SK-N-MC (cell line): ENCODE measurements at regions not wholly inside any gene's neighbourhood (a gene's known extent, or its start where the extent isn't known, plus 50 kb on each side); places are given as distances from the start of the nearest gene placed in this dataset.

ENCODE experiments used
- DNase-seq: peaks from one replicate; pipeline ENCODE4 v3.0.0-alpha.2; 2011; ENCODE audit warnings: low read depth, low spot score
- H3K27ac ChIP-seq: fragments of 200-600 bp; sonication (generic); 2 replicates; pipeline ENCODE4 v1.5.1; 2016; ENCODE audit warnings: mixed run types
- H3K36me3 ChIP-seq: fragments of 200-600 bp; sonication (generic); 2 replicates; pipeline ENCODE4 v1.6.1; 2017; ENCODE audit warnings: antibody characterized with exemption, low read length, mixed read lengths; ENCODE audit not compliant: insufficient read depth
- H3K4me3 ChIP-seq: fragments of 200-600 bp; sonication (generic); 2 replicates; pipeline ENCODE4 v1.5.1; 2016
- H3K9ac ChIP-seq: fragments of 200-600 bp; sonication (generic); 2 replicates; pipeline ENCODE4 v1.8.0; 2017; ENCODE audit warnings: mixed run types, mixed read lengths; ENCODE audit not compliant: insufficient read length
- H3K9me3 ChIP-seq: fragments of 200-600 bp; sonication (generic); 2 replicates; pipeline ENCODE4 v1.6.1; 2017; ENCODE audit warnings: low read depth, mild to moderate bottlenecking, antibody characterized with exemption, low read length, moderate library complexity, mixed read lengths
- EZH2 ChIP-seq: fragments of 200-600 bp; sonication (generic); IDR thresholded peaks from one replicate; pipeline ENCODE4 v1.6.1; 2017; ENCODE audit warnings: antibody characterized with exemption
- FOXP2 ChIP-seq: optimal IDR thresholded peaks from 2 replicates; pipeline ENCODE3; 2011; ENCODE audit warnings: mild to moderate bottlenecking, moderate library complexity; ENCODE audit not compliant: insufficient read depth; ENCODE audit errors: extremely low read length, control extremely low read depth
- POLR2AphosphoS5 ChIP-seq: IDR thresholded peaks from 2 replicates; pipeline ENCODE4 v1.6.1; 2012; ENCODE audit warnings: mild to moderate bottlenecking, low read depth, low read length, borderline replicate concordance

DNA sequence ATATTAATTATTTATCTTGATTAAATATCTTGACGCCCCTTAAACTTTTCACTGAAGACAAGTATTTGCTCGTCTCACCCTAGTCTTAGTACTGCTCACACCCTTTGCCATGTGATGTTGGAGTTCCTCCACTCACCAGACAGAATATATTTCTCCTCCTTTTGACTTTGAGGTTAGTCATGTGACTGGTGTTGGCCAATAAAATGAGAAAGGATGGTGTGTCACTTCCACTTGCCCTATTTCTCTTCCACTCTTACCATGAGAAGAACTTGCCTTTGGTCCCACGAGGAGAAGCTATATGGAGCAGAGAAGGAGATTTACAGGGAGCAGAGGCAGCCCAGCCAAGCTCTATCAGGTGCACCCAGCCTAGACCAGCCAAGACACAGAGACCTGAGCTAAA is 64.9 kb upstream of the TAB2 start:
- DNase-seq = no peak
- H3K36me3 ChIP-seq = no peaks in the 10 kb centered on the region
- TF ChIP-seq FOXP2 (no peak), EZH2 (no peak), POLR2AphosphoS5 (no peak)

DNA sequence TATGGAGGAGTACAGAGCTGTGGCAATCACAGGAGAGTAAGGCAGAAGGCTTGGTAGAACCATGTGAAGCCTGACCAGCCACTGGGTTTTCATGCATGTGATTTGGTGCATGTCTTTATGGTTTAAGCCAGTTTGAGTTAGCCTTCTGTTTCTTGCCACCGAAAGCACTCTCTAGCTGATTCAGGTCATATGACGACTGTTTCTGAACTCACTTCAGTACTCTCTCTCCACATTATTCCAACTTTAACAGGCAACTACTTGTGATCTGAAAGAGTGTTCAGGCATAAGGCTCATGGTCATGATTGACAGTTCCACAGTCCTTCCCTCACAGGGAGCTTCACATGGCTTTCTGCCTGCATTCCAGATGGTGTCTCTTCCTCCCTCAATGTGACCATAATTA is 63.3 kb upstream of the TAB2 start:
- DNase-seq = no peak
- Histone ChIP-seq H3K27ac (no peak overlapping the region), H3K4me3 (no peak overlapping the region), H3K9ac (no peak overlapping the region), H3K36me3 (no peaks in the 10 kb centered on the region), H3K9me3 (no peaks in the 10 kb centered on the region)
- TF ChIP-seq FOXP2 (no peak), EZH2 (no peak), POLR2AphosphoS5 (no peak)

More for the DNA sequence above, 64.9 kb upstream of the TAB2 start:
- H3K27ac ChIP-seq = no peak overlapping the region
- H3K4me3 ChIP-seq = no peak overlapping the region
- no peak overlapping the region for H3K9ac ChIP-seq
- H3K9me3 ChIP-seq = no peaks in the 10 kb centered on the region

DNA sequence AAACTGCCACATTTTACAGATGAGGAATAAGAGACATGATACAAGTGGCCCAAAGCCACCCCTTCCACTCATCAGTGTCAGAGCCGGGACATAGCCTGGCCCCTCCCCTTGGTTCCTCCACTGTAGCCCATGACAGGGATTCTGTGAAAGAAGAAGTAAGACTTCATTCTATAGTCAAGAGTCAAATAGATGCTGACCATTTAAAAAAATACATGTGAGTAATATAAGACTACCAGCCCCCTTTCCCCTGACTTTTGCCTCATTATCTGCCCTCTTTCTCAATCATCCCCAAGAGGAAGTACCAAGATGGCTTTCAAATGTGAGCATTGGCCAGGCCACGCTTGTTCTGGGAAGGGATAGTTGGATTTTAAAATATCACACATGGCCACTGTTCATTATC is 57.8 kb upstream of the TAB2 start:
- no peak overlapping the region for H3K9ac ChIP-seq
- no peak overlapping the region for H3K27ac ChIP-seq
- no peaks in the 10 kb centered on the region for H3K36me3 ChIP-seq
- no peak overlapping the region for H3K4me3 ChIP-seq
- no peaks in the 10 kb centered on the region for H3K9me3 ChIP-seq
- DNase-seq = no peak
- TF ChIP-seq EZH2 (no peak), POLR2AphosphoS5 (no peak), FOXP2 (no peak)

DNA sequence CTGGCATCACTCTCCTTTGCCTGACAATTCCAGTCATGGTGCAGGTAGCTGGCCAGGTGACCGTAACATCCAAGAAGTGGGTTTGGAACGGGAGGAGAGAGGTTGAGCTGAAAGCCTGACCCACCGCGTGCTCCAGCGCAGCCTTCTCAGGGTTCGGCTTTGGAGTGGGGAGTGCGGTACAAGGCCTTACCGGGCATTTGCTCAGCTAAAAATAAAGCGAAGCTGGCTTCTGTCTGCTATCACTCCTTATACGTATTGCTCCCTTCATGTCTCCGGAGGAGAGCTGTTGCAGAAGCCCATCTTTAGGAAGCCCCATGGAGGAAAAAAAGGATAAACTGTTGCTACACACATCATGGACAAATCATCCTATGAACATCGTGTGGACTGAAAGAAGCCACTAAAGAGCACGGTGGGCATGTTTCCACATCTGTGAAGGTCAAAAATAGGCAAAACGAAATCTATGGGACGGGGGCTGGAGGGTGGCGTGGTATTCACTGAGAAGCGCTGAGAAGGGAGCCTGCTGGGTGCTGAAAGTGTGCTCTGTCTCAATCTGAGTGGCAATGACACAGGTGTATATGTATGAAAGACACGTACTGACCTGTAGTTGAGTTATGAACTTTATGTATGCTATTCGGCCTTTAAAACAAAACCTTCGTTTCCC is 57.2 kb upstream of the TAB2 start:
- H3K9me3 ChIP-seq = no peaks in the 10 kb centered on the region
- H3K9ac ChIP-seq = no peak overlapping the region
- TF ChIP-seq FOXP2 (no peak), POLR2AphosphoS5 (no peak), EZH2 (no peak)
- H3K4me3 ChIP-seq = no peak overlapping the region
- DNase-seq = no peak
- H3K36me3 ChIP-seq = no peaks in the 10 kb centered on the region
- no peak overlapping the region for H3K27ac ChIP-seq

DNA sequence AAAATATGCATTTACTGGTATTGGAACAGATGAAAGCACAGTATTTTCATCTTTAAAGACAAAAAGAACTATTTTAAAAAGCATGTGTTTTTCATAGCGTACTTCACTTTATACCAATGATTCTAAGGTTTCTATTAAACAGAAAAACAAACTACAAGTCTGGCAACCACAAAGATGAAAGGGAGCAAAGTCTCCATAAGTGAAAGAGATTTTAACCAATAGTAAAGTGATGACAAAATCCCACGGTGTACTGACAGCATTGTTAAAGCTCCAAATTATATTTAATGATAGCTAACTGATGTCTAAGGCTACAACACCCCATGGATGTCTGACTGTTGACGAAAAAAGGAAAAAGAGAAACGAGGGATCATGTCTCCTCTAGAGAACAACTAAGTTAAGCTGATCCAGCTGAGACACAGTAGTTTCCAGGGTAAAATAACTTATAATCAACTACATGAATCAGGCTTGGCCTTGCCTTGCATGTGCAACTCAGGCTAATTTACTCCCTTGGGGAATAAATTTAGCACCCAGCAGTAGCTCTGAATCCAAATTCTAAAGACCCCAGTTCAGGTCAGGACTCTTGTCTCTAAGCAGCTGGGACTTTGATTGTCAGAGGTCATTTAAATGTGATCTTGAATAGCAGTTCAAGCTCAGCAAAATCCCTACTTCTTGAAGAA is 56.0 kb upstream of the TAB2 start:
- no peak for DNase-seq
- Histone ChIP-seq H3K9me3 (no peaks in the 10 kb centered on the region), H3K9ac (no peak overlapping the region), H3K36me3 (no peaks in the 10 kb centered on the region), H3K27ac (no peak overlapping the region), H3K4me3 (no peak overlapping the region)
- no peak for TF ChIP-seq EZH2
- TF ChIP-seq FOXP2 = no peak
- TF ChIP-seq POLR2AphosphoS5 = no peak

DNA sequence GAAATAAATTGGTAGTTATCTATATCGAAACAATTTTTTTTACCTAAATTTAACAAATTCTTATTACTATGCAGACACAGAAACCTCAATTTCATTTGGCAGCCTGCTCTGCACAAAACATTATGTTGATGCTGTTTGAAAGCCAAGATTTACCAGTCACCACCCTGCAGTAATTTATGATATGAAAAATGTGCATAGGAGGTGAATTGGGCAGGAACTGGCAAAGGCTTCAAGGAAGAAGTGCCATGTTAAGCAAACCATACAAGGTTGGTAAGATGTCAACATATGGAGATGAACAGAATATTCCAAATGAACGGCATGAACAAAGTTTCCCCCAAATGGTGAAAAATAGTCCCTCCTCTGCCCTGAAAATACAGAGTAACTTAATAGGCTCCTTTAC is 54.2 kb upstream of the TAB2 start:
- Histone ChIP-seq H3K4me3 (no peak overlapping the region), H3K9ac (no peak overlapping the region), H3K27ac (no peak overlapping the region), H3K9me3 (no peaks in the 10 kb centered on the region), H3K36me3 (no peaks in the 10 kb centered on the region)
- DNase-seq = no peak
- TF ChIP-seq FOXP2 = no peak
- TF ChIP-seq POLR2AphosphoS5 = no peak
- TF ChIP-seq EZH2 = no peak

DNA sequence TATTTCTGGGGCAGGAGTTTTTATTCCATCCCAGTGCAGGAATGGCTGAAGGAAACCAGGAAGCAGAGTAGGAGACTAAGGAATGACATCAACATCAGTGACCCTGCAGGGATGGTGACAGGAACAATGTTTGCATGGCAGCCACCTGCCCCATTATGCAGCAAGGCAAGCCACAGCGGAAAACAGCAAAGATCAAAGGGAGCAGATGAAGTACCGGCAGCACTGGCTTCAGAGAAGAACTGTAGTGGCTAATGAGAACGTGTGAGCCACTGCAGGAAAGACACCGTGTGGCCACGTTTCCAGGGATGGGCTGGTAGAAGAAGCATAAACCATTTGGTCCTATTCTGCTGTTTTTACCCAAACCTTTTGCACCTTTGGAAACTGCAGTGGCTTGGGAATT is 52.9 kb upstream of the TAB2 start:
- H3K9me3 ChIP-seq = no peaks in the 10 kb centered on the region
- no peaks in the 10 kb centered on the region for H3K36me3 ChIP-seq
- TF ChIP-seq FOXP2 (no peak), POLR2AphosphoS5 (no peak), EZH2 (no peak)
- no peak overlapping the region for H3K4me3 ChIP-seq
- no peak overlapping the region for H3K27ac ChIP-seq
- H3K9ac ChIP-seq = no peak overlapping the region
- no peak for DNase-seq

DNA sequence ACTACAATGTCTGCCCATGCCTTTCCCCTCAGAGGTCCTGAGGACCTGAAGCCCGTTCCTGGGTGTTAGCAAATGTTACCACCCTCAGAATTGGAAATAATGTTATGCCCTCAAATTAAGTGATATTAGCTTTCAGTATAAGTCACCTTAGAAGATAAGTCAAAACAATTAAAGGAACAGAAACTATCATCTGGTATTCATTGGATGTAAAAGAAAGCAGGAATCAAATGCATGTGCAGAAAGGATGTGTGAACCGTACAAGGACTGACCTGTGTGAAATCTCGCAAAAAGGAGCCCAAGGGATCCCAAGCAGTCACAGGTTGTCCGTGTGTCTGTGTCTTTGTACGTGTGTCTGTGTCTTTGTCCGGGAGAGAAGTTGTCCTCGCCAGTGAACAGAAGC is 51.6 kb upstream of the TAB2 start:
- DNase-seq = no peak
- TF ChIP-seq FOXP2 = no peak
- TF ChIP-seq EZH2 = no peak
- no peak for TF ChIP-seq POLR2AphosphoS5

DNA sequence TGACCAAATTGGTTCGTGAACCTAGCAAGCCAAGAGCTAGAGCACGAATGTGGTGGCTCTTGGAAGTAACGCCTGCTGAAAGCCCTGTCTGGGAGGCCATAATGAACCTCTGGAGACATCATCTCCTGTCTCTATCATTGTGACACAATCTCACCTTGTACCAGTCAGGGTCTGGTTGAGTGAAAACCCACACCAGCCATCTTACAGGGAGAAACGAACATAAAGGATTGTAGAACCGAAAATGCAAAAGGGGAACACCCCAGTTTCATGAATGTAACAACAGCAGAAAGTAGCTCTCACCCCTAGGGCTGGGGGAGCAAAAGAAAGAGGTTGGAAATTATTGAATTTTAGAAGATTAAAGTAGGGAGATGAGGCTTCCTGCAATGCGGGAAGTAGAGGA is 50.9 kb upstream of the TAB2 start:
- H3K27ac ChIP-seq = no peak overlapping the region

More for the DNA sequence above, 51.6 kb upstream of the TAB2 start:
- no peaks in the 10 kb centered on the region for H3K9me3 ChIP-seq
- no peak overlapping the region for H3K9ac ChIP-seq
- H3K4me3 ChIP-seq = no peak overlapping the region
- H3K27ac ChIP-seq = no peak overlapping the region
- H3K36me3 ChIP-seq = no peaks in the 10 kb centered on the region

More for the DNA sequence above, 50.9 kb upstream of the TAB2 start:
- DNase-seq = no peak
- Histone ChIP-seq H3K9me3 (no peaks in the 10 kb centered on the region), H3K36me3 (no peaks in the 10 kb centered on the region), H3K4me3 (no peak overlapping the region), H3K9ac (no peak overlapping the region)
- TF ChIP-seq EZH2 (no peak), FOXP2 (no peak), POLR2AphosphoS5 (no peak)
